PC-9 (cell line): ENCODE measurements at regions not wholly inside any gene's neighbourhood (a gene's known extent, or its start where the extent isn't known, plus 50 kb on each side); places are given as distances from the start of the nearest gene placed in this dataset.

Experiments
- BruUV-seq: library from RNA; stranded (reverse); fragments of 400-500 nt; replicated peaks from 2 replicates; lab custom pipeline; 2021; lab: Mats Ljungman, UMichigan
- CTCF ChIA-PET: fragments of 300-600 bp; sonication (Branson Sonifier 250); formaldehyde crosslinking; loops from one replicate; lab custom pipeline; 2022; ENCODE audit warnings: antibody characterized with exemption; lab: Charles Lee
- POLR2A ChIA-PET: fragments of 300-600 bp; sonication (Branson Sonifier 250); formaldehyde crosslinking; loops from one replicate; lab custom pipeline; 2022; ENCODE audit warnings: antibody characterized with exemption; ENCODE audit not compliant: unreplicated experiment; lab: Charles Lee
- DNase-seq, 2 experiments: peaks; one replicate each; pipeline versions ENCODE4 v3.0.0 to v3.0.0-alpha.2; 2015 to 2022; ENCODE audit warnings: mixed read lengths in 1 of 2
- H2AFZ ChIP-seq: fragments of 200-600 bp; sonication (generic); 2 replicates; pipeline ENCODE4 v1.8.1; 2017; ENCODE audit warnings: antibody characterized with exemption
- H3F3A ChIP-seq: fragments of 200-600 bp; sonication (generic); 2 replicates; pipeline ENCODE4 v1.8.1; 2017; ENCODE audit warnings: antibody characterized with exemption, mild to moderate bottlenecking, low read depth; ENCODE audit not compliant: insufficient read depth
- H3K27ac ChIP-seq: fragments of 200-600 bp; sonication (generic); 2 replicates; pipeline ENCODE4 v1.6.1; 2016; ENCODE audit warnings: mixed run types
- H3K27me3 ChIP-seq: fragments of 200-600 bp; sonication (generic); 2 replicates; pipeline ENCODE4 v1.6.1; 2016; ENCODE audit warnings: low read depth, mixed run types; ENCODE audit not compliant: insufficient read depth
- H3K36me3 ChIP-seq: fragments of 200-600 bp; sonication (generic); 2 replicates; pipeline ENCODE4 v1.6.1; 2016; ENCODE audit warnings: low read depth, mixed run types
- H3K4me1 ChIP-seq: fragments of 200-600 bp; sonication (generic); replicated peaks from 2 replicates; pipeline ENCODE4 v1.6.1; 2016; ENCODE audit warnings: mixed run types; ENCODE audit not compliant: insufficient read depth
- H3K4me2 ChIP-seq: fragments of 200-600 bp; sonication (generic); 2 replicates; pipeline ENCODE4 v1.6.1; 2017; ENCODE audit warnings: mixed run types
- H3K4me3 ChIP-seq: fragments of 200-600 bp; sonication (generic); 2 replicates; pipeline ENCODE4 v1.6.1; 2016; ENCODE audit warnings: mixed run types
- H3K79me2 ChIP-seq: fragments of 200-600 bp; sonication (generic); 2 replicates; pipeline ENCODE4 v1.6.1; 2017; ENCODE audit warnings: low read depth, mixed run types
- H3K9me2 ChIP-seq: fragments of 200-600 bp; sonication (generic); 2 replicates; pipeline ENCODE4 v1.8.1; 2017; ENCODE audit warnings: mild to moderate bottlenecking; ENCODE audit not compliant: insufficient read depth
- H3K9me3 ChIP-seq: fragments of 200-600 bp; sonication (generic); 2 replicates; pipeline ENCODE4 v1.8.1; 2016; ENCODE audit warnings: low read depth; ENCODE audit not compliant: insufficient read depth
- H4K20me1 ChIP-seq: fragments of 200-600 bp; sonication (generic); 2 replicates; pipeline ENCODE4 v1.8.1; 2017; ENCODE audit not compliant: insufficient read depth
- EZH2 ChIP-seq: fragments of 200-600 bp; sonication (generic); IDR thresholded peaks from 2 replicates; pipeline ENCODE4 v1.8.0; 2017; ENCODE audit warnings: antibody characterized with exemption, low read depth
- intact Hi-C: fragments of 100-400 bp; cut with micrococcal nuclease; formaldehyde crosslinking; loops from one replicate; pipeline ENCODE4 v1.10.0; 2022; ENCODE audit not compliant: unreplicated experiment
- TF ChIP-seq, protein P1 (sequence below): fragments of 200-600 bp; sonication (generic); conservative IDR thresholded peaks from 2 replicates; pipeline ENCODE4 v1.6.1; 2017; ENCODE audit warnings: mixed run types, antibody characterized with exemption, mild to moderate bottlenecking, moderate library complexity

DNA sequence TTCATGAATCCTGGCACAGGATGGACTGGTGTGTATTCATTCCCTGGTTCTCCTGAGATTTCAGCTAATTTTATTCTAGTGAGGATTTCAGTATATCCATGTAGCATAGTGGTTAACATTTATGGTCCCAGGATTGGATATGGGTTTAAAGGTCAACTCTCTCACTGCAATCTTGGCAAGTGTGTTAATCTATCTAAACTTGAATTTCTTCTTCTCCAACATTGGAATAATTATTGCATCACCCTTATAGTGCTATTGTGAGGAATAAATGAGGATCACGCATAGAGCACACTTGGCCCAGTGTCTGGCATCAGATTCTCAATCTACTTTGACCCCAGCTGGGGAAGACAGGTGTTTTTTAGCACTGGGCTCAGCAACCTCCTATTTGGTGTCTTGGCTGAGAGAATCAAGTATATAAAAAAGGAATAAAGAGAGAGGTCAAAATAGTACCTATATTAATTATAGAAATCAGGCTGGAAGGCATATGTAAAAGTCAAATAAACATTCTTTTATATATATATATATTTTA, 531.2 kb upstream of the ATP2B1 start:
- H3K79me2 ChIP-seq: no peaks in the 10 kb centered on the region
- no peak for TF ChIP-seq EZH2
- TF ChIP-seq, protein P1, sequence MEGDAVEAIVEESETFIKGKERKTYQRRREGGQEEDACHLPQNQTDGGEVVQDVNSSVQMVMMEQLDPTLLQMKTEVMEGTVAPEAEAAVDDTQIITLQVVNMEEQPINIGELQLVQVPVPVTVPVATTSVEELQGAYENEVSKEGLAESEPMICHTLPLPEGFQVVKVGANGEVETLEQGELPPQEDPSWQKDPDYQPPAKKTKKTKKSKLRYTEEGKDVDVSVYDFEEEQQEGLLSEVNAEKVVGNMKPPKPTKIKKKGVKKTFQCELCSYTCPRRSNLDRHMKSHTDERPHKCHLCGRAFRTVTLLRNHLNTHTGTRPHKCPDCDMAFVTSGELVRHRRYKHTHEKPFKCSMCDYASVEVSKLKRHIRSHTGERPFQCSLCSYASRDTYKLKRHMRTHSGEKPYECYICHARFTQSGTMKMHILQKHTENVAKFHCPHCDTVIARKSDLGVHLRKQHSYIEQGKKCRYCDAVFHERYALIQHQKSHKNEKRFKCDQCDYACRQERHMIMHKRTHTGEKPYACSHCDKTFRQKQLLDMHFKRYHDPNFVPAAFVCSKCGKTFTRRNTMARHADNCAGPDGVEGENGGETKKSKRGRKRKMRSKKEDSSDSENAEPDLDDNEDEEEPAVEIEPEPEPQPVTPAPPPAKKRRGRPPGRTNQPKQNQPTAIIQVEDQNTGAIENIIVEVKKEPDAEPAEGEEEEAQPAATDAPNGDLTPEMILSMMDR: no peak
- no peak overlapping the region for H3K27ac ChIP-seq
- H3K4me2 ChIP-seq: no peak overlapping the region
- no peaks in the 10 kb centered on the region for H3K4me1 ChIP-seq
- H3K4me3 ChIP-seq: no peak overlapping the region
- CTCF ChIA-PET: no interaction called here
- H3K27me3 ChIP-seq: no peaks in the 10 kb centered on the region
- no peak overlapping the region for H2AFZ ChIP-seq
- H4K20me1 ChIP-seq: no peaks in the 10 kb centered on the region
- BruUV-seq: no TSS peak
- intact Hi-C loops: no loop called here
- no peaks in the 10 kb centered on the region; the same call in 1 of the 2 replicates for H3K9me3 ChIP-seq
- H3K9me2 ChIP-seq: peaks cover 12% of the 10 kb centered on the region; the same call in 1 of the 2 replicates
- no peaks in the 10 kb centered on the region for H3K36me3 ChIP-seq
- H3F3A ChIP-seq: no peaks in the 10 kb centered on the region
- no peak for DNase-seq
- POLR2A ChIA-PET: no interaction called here

DNA sequence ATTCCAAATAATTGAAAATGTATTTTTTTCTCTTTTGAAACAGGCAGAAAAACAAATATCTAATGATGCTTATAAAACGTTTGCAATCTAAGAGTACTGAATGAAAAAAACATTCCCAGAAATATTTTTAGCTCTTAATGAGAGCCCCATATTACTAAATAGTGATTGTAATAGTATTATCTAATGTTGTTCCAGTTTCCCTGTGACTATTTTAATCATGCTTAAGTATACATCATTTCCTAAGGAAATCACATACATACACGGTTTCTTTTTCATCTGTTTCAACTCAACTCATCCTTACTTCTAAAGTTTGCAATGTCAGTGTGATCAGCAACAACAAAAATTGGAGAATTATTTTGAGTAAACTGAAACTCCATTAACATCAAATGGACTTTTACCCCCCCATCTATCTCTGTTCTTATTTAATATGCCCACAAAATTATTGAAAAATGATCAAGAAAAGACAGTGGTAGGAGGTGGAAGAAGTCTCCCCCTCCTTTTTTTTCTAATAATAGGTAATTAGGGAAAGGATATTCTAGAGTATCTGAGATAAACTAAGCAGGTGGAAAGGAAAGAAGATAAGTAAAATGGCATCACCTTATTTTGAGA, 530.1 kb upstream of the ATP2B1 start:
- Histone ChIP-seq H3K4me3 (no peak overlapping the region), H3K79me2 (no peaks in the 10 kb centered on the region), H3K4me1 (no peaks in the 10 kb centered on the region), H3K9me3 (no peaks in the 10 kb centered on the region; the same call in 1 of the 2 replicates), H3K4me2 (no peak overlapping the region), H4K20me1 (no peaks in the 10 kb centered on the region), H3K36me3 (no peaks in the 10 kb centered on the region), H2AFZ (no peak overlapping the region), H3K27ac (no peak overlapping the region), H3K27me3 (no peaks in the 10 kb centered on the region), H3K9me2 (peaks cover 12% of the 10 kb centered on the region; the same call in 1 of the 2 replicates), H3F3A (no peaks in the 10 kb centered on the region)
- TF ChIP-seq, protein P1: no peak
- ChIA-PET CTCF (no interaction called here), POLR2A (no interaction called here)
- intact Hi-C loops: no loop called here
- no peak for DNase-seq
- BruUV-seq: no TSS peak

DNA sequence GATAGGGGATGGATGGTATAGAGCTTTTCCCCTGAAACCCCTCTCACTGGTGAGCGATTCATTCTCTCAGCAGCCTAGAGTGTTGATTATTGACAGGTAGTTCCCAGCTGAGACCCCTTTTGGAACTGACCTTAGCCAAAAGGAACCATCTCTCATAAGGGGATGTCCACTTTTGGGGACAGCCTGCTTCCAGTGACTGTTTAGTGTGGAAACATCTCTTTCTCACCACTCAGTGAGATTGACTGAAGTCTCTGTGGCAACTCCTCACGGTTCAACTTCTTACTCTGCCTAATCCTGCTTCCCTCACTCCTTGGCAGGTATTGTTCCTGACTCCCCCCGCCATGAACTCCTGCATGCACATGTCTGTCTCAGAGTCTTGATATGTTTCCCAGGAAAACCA, 529.2 kb upstream of the ATP2B1 start:
- H3K36me3 ChIP-seq: no peaks in the 10 kb centered on the region
- H3F3A ChIP-seq: no peaks in the 10 kb centered on the region
- H3K4me3 ChIP-seq: no peak overlapping the region
- no peaks in the 10 kb centered on the region for H4K20me1 ChIP-seq
- intact Hi-C loops: no loop called here
- ChIA-PET POLR2A (no interaction called here), CTCF (no interaction called here)
- H3K27me3 ChIP-seq: no peaks in the 10 kb centered on the region
- DNase-seq: no peak
- no peak overlapping the region for H2AFZ ChIP-seq
- H3K27ac ChIP-seq: no peak overlapping the region
- no peak for TF ChIP-seq EZH2
- TF ChIP-seq, protein P1: no peak
- no TSS peak for BruUV-seq
- no peaks in the 10 kb centered on the region for H3K79me2 ChIP-seq
- H3K9me2 ChIP-seq: peaks cover 12% of the 10 kb centered on the region; the same call in 1 of the 2 replicates
- no peak overlapping the region for H3K4me2 ChIP-seq
- H3K4me1 ChIP-seq: no peaks in the 10 kb centered on the region
- no peaks in the 10 kb centered on the region; the same call in 1 of the 2 replicates for H3K9me3 ChIP-seq
